ENCODE measurements at regions not wholly inside any gene's neighbourhood (a gene's known extent, or its start where the extent isn't known, plus 50 kb on each side); places are given as distances from the start of the nearest gene placed in this dataset.

- DNase-seq = no peak
Measured at GRCh38 chr5:82839881-82840280, 237.3 kb downstream of the TMEM167A start.

DNA sequence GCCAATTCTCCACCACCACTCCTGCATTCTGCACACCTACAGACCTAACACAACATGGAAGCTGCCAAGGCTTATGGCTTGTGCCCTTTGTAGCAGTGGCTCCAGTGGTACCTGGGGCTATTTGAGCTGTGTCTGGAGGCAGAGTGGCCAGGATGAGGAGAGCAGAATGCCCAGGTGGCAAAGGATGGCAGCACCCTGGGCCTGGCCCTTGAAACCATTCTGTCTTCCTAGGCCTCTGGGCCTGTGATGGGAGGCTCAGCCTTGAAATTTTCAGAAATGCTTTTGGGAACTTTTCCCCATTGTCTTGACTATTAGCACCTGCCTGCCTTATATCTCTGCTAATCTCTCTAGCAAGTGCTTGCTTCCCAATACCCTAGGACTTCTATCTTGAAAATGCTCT lies 241.7 kb downstream of the TMEM167A start:
- no peak for DNase-seq

DNA sequence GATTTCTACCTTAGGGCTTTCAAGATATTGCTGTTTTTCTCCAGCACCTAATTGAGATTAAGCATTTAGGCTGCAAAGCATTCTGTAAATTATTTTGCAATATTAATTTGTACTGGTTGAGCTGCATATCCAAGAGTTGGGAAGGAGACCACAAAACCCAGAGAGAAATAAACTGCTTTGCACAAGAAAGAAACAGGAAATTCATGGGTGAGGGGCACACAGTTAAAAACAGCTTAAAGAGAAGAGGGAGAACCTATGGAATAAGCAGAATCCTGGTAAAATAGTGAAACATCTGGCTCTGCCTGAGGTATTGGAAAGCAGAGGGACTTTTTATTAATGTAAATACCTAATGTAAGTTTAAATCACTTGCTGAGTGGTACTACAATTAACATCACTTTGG lies 243.0 kb downstream of the TMEM167A start:
- no peak for DNase-seq

GRCh38 chr5:82833277-82833676 lies 243.9 kb downstream of the TMEM167A start:
- DNase-seq = no peak

DNA sequence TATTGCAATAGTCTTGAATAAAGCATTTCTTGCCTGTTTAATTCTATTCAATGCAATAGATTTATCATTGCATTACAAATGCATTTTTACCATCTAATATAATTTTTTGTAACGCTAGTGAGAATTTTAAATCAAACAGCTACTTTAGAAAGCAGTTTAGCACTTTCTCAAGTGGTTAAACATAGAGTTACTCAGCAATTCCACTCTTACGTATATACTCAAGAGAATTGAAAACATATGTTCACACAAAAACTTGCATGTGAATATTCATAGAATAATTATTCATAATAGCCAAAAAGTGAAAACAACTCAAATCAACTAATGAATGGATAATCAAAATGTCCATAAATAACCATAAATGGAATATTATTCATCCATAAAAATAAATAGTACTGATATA lies 244.7 kb downstream of the TMEM167A start:
- DNase-seq = no peak

GRCh38 chr5:82828211-82828610 lies 249.0 kb downstream of the TMEM167A start:
- no peak for DNase-seq

- DNase-seq = no peak
Measured at GRCh38 chr5:82827651-82828050, 249.5 kb downstream of the TMEM167A start.

- DNase-seq = no peak
Measured at GRCh38 chr5:82822634-82822927, 254.6 kb downstream of the TMEM167A start.

GRCh38 chr5:82821846-82822633 lies 255.2 kb downstream of the TMEM167A start:
- DNase-seq = peak; percentile 21

GRCh38 chr5:82820961-82821845 lies 256.0 kb downstream of the TMEM167A start:
- no peak for DNase-seq

DNA sequence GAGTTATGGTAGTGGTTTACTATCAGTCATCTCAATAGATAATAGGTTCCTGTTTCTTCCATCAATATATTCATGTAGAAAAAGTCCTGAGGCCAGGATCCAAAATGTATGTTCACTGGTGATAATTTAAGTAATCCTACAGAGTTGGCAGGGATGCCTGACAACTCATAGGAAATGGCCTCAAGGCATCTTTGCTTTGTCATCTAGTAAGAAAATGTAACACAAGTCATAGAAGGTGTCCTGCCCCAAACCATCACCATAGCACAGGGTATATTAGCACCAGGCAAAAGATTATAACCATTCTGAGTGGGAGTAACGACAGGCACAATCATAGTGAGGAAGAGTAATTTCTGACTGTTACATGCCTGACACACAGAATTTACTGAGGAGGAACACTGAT lies 257.0 kb downstream of the TMEM167A start:
- no peak for DNase-seq

GRCh38 chr5:82817897-82818676 lies 259.1 kb downstream of the TMEM167A start:
- DNase-seq = no peak

DNA sequence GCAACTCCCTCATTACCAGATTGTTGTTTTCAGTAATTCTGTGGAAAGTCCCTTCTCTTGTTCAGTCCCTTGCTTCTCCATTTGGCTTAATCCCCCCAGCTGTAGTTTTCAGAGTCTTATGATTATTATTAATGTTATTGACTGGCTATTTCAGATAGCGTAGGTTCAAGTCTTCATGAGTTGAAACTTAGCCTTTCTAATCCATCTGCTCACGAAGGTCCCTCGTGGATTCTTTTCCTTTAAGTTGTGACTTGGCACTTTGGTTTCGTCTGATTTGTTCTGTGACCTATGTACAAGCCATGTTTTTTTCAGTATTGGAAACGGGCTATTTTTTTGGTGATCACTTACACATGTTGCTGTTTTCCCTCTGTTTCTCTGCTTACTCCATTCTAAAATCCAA lies 260.3 kb downstream of the TMEM167A start:
- no peak for DNase-seq

- no peak for DNase-seq
Measured at GRCh38 chr5:82815871-82816270, 261.3 kb downstream of the TMEM167A start.

DNA sequence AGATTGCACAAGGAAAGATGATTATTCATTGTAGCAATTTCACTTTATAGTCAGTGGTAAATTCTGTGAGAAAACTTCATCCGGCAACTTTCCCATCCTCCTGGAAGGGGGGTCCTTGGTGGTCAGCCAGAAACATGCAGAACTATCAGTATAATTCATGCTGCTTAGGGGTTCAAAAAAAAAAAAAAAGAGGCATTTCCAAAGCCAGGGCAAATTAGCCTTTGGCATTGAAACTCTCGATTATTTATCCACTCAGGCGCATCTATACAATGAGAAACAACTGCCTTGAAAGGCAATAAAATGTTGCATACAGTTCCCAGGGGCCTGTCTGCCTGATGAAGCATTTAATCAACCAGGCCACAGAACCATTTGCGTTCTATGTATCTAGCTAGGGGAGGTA lies 263.3 kb downstream of the TMEM167A start:
- no peak for DNase-seq

GRCh38 chr5:82812575-82812974 lies 264.6 kb downstream of the TMEM167A start:
- DNase-seq = no peak

- DNase-seq = no peak
Measured at GRCh38 chr5:82811490-82811889, 265.7 kb downstream of the TMEM167A start.

- DNase-seq = no peak
Measured at GRCh38 chr5:82809420-82810143, 267.6 kb downstream of the TMEM167A start.

GRCh38 chr5:82808960-82809359 lies 268.2 kb downstream of the TMEM167A start:
- DNase-seq = no peak

DNA sequence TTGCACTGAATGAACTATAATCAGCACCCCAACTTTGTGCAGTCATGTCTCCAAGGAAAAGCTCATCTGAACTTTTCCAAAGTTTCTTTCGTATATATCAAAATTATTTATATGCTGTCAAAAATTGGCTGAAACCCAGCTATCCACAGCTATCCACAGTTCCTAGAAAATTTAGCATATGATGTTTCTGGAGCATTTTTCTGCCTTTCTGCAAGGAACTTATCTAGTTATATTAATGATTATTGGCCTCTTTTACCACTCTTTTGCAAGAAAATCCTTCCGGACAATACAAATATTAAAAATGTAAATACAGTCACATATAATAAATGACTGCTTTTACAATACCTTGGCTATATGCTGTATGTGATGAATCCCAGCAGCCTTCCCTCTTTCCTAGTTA lies 270.2 kb downstream of the TMEM167A start:
- no peak for DNase-seq

- DNase-seq = no peak
Measured at GRCh38 chr5:82806513-82806912, 270.7 kb downstream of the TMEM167A start.

- DNase-seq = no peak
Measured at GRCh38 chr5:82804155-82804690, 273.0 kb downstream of the TMEM167A start.
